GM12878 (cell line): ENCODE measurements at regions not wholly inside any gene's neighbourhood (a gene's known extent, or its start where the extent isn't known, plus 50 kb on each side); places are given as distances from the start of the nearest gene placed in this dataset.

ENCODE experiments used
- DPF2 ChIP-seq: fragments of 450-650 bp; IDR thresholded peaks from 2 replicates; pipeline ENCODE4 v1.6.1; 2017; ENCODE audit warnings: mild to moderate bottlenecking
- EGR1 ChIP-seq, 2 experiments: IDR thresholded peaks; 1 replicate in 1 of 2; 2 replicates in 1 of 2; pipeline ENCODE4 v1.6.1; 2011 to 2012; ENCODE audit warnings: low read depth in 2 of 2, low read length in 2 of 2, borderline replicate concordance in 1 of 2, mild to moderate bottlenecking in 1 of 2, moderate library complexity in 1 of 2
- EZH2 ChIP-seq: IDR thresholded peaks from 2 replicates; pipeline ENCODE4 v1.6.1; 2012; ENCODE audit warnings: low read depth, mild to moderate bottlenecking, control low read depth, inconsistent platforms, low read length, borderline replicate concordance; ENCODE audit not compliant: control insufficient read depth
- POLR2A ChIP-seq: IDR thresholded peaks from 2 replicates; pipeline ENCODE4 v1.6.1; 2011; ENCODE audit warnings: low read depth, mild to moderate bottlenecking, low read length
- RAD21 ChIP-seq: IDR thresholded peaks from 2 replicates; pipeline ENCODE4 v1.6.1; 2011; ENCODE audit warnings: mild to moderate bottlenecking, low read depth, low read length, moderate library complexity; ENCODE audit not compliant: insufficient read depth
- ZZZ3 ChIP-seq: IDR thresholded peaks from 2 replicates; pipeline ENCODE4 v1.6.1; 2011; ENCODE audit warnings: low read depth; ENCODE audit not compliant: control insufficient read depth, insufficient read length

DNA sequence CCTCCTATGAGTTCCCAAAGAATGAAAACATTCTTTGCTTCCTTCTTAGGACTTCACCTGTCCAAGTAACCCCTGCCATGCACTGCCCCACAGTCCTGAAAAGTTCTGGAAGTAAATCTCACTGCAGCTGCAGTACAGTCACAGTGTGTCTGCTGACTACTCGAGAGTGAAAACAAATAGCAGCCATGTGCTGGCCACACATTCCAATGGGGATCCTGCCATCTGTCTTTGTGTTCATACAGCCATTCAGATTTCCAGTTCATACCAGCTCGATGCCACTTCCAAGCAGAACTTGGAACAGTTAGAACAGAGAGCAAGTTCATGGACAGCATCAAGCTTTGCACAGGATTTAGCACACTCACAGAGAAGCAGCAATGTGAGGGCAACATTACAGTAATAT lies 629.9 kb upstream of the ACVR2A start:
- TF ChIP-seq RAD21 (no peak), EZH2 (no peak), POLR2A (no peak), DPF2 (no peak), EGR1 (IDR thresholded peaks at IDR 0.05; ENCODE audit: borderline replicate concordance in 1 of 2, low read depth in 2 of 2, low read length in 2 of 2) (no peak), ZZZ3 (no peak)
